HPDE6-E6E7 (cell line): ENCODE measurements at regions not wholly inside any gene's neighbourhood (a gene's known extent, or its start where the extent isn't known, plus 50 kb on each side); places are given as distances from the start of the nearest gene placed in this dataset.
"Not testable (repeated sequence)": the region's sequence is repeated elsewhere in the genome, so short reads cannot be mapped to it uniquely, and the experiment has no call there.

Experiments
- DNase-seq: peaks from one replicate; pipeline ENCODE4 v3.0.0; 2011; ENCODE audit warnings: missing footprints; ENCODE audit errors: extremely low spot score

DNA sequence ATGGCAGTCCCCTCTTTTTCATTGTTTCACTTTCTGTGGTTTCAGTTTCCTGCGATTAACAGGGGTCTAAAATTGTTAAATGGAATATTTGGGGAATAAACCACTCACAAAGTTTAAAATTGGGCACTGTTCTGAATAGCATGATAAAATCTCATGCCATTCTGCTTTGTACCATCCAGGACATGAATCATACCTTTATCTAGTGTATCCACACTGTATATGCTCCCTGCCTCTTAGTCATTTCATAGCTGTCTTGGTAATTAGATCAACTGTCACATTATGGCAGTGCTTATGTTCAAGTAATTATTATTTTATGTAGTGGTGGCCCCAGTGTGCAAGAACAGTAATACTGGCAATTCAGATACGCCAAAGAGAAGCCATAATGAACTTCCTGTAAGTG is 734.5 kb downstream of the ZPLD1 start:
- DNase-seq = peak; percentile 2

DNA sequence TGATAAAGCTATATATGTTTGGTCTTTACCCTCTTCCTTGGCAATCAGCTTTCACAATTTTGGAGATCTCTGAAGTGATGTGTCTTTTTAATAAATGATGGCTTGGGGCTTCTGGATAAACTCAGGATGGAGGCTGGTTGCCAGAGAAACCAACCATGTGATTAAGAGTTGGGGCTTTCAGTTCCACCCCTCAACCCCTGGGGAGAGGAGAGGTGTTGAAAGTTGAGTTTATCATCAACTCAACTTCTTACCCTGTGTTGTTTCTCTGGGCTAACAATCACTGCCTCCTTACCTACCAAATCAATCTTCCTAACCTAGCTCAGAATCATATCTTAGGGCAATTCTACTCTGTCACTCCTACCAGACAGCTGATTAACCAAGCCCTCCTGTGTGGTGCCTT is 735.8 kb downstream of the ZPLD1 start:
- no peak for DNase-seq

DNA sequence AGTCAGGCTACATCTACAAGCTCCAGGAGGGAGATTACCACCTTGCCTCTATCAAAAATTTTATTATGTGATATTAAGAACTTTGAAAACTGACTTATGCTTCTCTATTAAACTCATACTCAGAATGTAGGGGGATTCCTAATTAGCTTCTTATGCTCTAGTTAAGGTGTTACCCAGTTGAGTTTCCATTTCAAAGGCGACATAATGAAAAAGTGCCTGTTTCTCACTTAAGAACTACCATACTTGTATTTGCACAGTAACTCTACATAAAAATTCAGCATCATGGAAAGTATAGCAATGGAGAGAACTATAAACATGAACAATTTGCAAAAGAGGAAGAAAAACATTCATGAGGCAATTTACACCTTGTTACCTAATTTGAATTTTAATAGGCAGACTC is 739.1 kb downstream of the ZPLD1 start:
- DNase-seq = no peak

DNA sequence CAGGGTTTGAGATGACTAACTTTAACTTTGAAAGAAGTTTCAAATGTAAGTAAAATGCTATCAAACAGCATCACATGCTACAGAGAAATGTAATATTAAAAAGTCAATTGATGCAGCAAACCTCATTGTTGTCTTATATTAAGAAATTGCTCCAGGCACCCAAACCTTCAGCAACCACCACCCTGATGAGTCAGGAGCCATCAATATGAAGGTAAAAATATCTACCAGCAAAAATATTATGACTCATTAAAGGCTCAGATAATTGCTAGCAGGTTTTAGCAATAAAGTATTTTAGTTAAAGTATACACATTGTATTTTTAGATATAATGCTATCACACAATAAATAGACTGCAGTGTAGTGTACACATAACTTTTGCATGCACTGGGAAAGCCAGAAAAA is 746.3 kb downstream of the ZPLD1 start:
- peak; percentile 4 for DNase-seq

DNA sequence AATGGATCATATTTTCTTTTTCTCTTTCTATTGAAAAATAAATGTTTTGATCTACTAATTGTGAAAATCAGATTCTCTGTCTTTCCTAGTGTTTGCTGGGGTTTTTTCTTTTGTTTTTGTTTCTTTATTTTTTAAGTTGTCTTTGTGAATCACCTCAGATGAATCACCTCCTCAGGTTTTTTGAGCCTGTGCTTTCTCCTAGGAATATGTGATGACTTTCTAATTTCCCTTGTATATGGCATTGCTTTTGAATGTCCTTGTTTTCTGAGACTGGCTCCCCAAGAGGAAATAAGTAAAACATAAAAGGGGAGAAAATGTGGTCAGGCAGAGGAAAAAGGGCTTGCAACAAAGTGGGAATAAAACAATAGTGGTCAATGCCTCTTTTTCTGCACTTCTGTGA is 750.0 kb downstream of the ZPLD1 start:
- no peak for DNase-seq

DNA sequence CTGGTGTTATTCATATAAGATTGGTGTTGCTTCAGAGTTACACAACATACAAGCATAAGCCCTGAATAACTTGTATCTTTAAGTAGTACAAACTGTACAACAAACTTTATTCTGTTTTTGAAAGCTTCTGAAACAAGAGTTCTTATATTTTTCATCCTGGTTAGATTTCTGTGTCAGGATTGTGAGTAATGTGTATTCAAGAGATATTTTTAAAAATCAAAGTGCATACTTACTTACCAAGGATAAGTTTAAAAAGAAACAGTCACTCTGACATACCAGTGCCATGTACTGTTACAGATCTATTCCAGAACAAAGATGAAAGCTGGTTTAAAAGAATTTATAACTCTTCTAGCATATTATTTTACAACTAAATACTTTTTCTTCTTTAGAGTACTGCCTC is 755.1 kb downstream of the ZPLD1 start:
- DNase-seq = no peak

DNA sequence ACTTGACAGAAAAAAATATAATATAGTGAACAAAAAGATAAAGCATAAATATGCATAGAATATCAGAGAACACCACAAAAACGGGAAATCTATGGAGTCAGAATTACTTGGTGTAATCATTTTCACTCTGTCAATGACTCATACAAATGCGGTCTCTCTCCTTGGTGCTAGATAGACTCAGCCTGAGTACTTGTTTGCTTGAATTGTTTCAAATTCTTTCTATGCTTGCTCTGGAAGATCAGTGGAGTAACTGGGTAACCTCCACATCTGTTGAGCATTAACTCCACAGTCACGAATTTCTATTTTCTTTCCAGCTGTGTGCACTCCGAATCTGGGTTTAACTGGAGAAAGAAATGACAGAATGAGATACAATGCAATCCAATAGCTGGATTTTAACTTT is 760.4 kb downstream of the ZPLD1 start:
- DNase-seq = peak; percentile 8

DNA sequence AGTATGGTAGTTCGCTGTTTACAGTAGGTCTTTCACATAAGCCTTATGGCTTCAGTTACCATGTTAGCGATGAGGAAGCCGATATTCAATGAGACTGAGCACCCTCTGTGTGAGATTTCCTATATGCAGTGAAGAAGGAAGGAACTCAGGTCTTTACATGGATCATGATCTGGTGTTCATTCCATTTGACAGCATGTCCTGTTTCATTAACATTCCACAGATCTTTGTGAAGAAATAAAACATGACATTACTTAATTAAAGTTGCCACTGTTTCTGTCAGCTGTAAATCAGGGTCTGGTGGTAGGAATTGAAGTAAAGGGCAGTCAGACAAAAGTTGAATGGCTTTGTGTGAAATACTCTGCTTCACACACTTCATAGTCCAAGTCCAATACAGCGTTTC is 768.6 kb downstream of the ZPLD1 start:
- DNase-seq = no peak

DNA sequence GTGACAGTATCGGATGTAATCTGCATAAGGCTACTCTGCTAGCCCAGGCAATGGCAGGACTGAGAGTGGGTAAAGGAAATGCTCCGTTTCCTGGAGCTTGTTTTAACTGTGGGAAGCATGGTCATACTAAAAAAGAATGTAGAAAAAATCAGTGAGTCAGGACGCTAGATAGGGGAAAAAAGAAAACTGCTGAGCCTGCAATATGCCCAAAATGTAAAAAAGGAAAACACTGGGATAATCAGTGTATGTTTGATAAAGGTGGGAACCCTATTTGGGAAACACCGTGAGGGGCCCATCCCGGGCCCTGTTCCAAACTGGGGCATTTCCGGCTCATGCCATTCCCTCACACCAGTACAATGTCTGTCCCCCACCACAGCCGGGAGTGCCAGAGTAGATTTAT is 775.8 kb downstream of the ZPLD1 start:
- DNase-seq = no peak

DNA sequence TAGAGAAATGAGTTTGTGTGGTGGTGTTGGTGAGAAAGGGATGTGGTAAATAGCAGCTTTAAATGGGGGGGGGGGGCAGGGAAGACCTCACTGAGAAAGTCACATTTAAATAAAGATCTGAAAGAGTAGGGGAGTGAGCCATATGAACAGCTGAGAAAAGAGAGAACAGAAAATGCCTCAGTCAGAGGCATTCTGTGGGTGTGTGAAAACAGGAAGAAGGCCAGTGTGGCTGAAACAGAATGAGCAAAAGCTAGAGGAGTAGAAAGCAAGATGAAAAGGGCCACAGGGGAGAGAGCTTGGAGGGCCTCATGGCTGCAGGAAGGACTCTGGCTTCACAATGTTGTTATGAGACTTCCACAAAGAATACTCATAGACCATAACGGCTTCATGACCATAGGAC is 783.3 kb downstream of the ZPLD1 start:
- no peak for DNase-seq

DNA sequence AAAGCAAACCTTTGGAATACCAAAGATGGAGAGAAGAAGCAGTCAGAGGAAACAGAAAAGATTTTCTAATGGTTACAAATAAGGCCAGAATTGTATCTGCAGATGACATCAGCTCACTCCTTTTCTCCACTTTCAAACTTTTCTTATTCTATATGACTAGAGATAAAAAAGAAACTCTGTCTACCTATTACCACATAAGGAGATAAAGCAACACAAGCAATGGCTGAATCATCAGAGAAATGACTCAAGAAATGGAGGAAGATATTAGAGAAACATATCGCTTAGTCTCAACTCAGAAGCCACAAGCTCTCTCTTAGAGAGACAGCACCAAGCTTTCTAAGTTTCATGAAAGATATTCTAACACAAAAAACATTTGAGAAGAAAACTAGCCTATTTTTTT is 784.0 kb downstream of the ZPLD1 start:
- DNase-seq = peak; percentile 20

DNA sequence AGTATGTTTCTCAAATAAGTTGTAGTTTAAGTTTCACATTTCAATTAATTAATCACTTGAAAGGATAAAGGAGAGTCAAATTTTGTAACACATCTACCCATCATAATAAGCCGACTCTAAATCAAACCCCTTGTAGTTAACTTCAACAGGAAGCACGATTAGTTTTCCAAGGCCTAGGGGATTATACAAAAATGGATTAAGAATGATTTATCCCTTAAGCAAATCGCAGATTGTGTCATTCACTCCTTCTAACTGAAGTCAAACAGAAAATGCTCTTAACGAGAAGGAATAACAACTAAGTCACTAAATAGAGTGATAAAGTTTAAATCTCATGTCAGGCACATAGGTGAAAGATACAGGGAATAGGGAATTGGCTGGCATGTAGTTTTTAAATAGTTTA is 792.8 kb downstream of the ZPLD1 start:
- no peak for DNase-seq

DNA sequence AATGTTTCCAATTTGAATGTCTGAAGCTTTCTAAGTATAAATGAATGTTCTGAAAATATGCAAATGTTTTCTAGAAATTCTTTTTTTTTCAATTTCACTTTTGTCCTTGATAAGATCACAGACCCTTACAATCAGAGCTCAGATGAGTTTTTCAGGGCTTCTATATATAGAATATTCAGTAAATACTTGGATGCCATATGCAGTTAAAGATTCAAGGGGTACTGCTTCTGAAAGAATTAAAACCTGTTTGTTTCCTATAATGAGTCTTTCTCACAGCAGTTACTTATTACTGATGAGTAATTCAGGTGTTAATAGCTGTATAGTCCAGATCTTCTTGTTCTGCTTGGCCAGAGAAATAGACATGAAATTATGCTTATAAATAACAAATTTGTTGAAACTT is 812.6 kb downstream of the ZPLD1 start:
- no peak for DNase-seq

DNA sequence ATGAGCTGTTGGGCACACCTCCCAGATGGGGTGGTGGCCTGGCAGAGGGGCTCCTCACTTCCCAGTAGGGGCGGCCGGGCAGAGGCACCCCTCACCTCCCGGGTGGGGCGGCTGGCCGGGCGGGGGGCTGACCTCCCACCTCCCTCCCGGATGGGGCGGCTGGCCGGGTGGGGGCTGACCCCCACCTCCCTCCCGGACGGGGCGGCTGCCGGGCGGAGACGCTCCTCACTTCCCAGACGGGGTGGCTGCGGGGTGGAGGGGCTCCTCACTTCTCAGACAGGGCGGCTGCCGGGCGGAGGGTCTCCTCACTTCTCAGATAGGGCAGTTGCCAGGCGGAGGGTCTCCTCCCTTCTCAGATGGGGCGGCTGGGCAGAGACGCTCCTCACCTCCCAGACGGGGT is 820.0 kb downstream of the ZPLD1 start:
- DNase-seq = not testable (repeated sequence)

DNA sequence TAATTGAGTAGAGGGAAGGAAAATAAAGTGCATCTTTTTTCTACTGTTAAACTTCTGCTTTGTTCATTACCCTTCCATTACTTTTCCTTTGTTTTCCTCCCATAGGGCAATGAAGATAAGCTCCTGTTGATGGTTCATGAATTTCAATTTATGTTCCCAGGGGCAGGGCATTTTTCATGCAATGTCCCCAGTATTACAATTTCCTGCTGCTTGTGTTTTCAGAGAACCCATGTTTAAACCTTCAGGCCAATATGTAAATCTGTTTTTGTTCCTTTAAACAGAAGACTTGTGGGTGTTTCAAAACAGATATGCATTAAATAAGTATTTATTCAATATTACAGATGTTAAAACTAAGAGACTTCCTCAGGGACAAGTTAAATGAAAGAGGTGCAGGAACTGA is 834.5 kb downstream of the ZPLD1 start:
- no peak for DNase-seq

DNA sequence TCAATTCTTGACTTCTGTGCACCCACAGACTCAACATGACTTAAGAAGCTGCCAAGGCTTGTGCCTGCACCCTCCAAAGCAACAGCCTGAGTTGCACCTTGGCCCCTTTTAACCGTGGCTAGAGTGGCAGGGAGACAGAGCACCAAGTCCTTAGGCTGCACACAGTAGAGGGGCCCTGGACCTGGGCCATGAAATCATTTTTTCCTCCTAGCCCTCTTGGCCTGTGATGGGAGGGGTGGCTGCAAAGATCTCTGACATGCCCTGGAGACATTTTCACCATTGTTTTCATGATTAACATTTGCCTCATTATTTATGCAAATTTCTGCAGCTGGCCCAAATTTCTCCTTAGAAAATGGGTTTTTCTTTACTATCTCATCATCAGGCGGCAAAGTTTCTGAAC is 836.8 kb downstream of the ZPLD1 start:
- DNase-seq = no peak

DNA sequence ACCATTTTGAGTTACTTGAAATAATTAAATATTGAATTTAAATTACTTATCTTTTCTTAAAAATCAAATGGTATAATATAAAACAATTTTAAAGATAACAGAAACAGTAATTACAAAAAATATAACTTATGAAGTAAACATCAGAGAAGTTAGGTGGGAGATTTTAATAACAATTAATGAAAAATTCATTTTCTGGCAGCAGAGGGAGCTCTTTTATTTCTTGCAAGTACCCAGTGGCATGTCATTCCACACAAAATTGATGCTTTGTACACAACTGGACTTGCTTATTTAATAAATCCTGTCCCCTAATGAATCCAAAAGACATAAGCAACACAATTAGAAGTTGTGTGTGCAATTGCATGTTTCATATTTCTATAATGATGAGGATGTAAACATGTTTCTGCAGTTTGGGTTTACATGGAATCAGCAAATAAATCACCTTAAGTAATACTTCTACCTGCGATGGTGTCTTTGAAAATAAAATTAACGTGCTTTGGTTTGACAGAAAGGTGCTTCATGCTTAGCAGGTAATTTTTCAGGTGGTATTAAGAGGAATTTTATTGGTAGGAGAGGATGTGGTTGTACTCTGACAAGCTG is 861.3 kb downstream of the ZPLD1 start:
- DNase-seq = no peak

DNA sequence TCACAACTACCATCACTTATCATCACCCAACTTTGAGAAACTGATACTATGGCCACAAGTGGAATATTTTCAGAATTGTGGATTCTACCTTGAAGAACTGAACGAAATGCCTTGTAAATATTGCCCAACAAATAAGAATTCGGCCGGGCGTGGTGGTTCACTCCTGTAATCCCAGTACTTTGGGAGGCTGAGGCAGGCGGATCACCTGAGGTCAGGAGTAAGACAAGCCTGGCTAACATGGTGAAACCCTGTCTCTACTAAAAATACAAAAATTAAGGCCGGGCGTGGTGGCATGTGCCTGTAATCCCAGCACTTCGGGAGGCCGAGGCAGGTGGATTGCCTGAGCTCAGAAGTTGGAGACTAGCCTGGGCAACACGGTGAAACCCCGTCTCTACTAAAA is 862.7 kb downstream of the ZPLD1 start:
- not testable (repeated sequence) for DNase-seq

DNA sequence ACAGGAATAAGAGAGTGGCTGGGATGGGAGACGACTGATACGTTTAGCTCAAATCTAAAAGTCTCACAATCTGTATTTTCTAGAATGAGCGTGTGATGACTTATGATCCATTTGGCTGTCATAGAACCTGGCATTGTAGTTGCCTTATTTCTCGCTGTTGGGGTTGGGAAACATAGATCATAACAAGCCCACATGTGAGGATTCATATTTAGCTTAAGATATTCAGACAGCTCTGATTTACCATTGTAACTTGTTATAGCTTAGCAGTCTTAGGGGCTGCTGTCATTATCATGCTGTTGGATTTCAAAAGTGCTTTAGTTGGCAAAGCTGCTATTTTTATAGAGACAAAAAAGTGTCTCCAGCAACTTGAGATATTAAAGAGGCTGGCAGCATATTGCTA is 871.3 kb downstream of the ZPLD1 start:
- DNase-seq = no peak

DNA sequence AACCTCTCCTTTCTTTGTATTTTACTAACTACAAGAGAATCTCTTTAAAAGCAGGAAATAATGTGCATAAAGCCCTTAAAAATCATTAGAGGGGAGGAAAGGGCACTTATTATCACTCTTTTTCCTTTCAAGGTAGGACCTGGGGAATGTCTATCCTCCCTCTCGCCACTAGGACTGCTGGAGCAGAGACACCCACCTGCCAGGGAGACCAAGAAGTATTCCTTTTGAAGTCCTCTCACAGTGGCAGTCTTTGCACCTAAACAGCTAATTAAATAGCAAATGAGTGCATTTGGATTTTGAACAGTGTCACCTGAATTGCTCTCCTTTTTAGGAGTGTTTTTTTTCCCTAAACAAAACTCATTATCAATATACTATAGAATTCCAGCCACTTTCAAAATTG is 874.1 kb downstream of the ZPLD1 start:
- peak; percentile 2 for DNase-seq

DNA sequence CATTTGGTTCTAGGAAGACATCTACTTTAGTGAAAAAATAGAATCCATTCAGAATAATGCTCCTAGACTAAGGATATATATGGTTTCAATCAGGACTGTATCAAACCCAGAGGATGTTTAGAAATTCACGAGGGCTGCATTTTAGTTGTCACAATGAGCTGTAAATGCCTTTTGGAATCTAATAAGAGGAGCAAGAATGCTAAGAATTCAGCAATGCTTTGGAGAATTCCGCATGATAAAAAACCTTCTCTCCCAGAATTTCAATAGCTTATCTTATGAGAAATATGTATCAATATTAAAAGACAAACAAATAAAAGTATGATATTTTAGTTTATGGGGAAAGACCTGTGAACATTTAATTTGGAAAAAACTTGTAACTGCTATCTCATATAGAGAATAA is 885.1 kb downstream of the ZPLD1 start:
- DNase-seq = no peak

DNA sequence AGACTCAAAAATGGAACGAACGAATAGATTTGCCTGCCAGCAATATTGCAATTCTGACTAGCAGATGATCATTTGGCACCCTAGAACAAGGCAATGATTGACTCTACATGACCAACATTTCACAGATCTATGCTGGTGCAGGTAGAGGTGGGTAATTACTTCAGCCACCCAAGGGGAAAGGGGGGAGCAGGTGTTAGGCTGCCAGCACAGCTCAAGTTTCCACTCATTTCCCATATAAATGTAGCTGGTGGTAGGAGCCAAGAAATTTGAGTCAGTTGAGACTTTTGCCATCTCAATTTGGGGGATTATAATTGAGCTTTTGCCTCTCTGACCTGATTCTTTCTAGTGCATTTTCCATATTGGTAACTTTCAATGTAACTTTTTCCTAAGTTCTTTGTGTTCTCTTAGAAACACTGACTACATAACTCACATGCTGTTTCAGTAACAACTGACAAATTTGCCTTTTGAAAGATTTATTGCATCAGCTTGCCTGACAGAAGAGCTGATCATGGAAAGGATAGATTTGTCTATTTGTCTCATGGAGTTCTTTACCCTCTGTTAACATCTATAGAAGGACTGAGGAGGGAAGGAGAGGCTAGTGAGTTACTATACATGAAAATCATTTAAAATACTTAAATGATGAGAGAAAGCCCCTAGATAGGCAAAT is 902.5 kb downstream of the ZPLD1 start:
- DNase-seq = no peak

DNA sequence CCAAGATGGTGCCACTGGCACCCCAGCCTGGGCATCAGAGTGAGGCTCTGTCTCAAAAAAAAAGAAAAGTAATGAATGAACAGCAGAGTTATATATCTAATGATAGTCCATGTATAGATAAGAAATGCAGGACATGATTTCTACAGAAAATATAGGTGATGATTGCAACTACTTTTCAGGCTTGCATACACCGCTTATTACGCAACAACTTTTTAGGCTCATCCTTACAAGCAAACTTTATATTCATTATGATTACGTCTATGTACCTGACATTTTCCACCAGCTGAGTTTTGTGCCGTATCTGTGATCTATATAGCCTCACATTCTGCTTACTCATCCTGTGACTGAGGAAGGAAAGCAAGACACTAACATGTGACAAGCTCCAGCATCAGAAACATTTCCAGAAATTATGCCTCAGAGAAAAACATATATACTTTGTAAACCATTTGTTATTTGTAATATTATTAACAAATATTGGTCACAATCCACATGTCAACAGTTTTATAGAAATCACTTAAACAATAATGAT is 906.3 kb downstream of the ZPLD1 start:
- no peak for DNase-seq

DNA sequence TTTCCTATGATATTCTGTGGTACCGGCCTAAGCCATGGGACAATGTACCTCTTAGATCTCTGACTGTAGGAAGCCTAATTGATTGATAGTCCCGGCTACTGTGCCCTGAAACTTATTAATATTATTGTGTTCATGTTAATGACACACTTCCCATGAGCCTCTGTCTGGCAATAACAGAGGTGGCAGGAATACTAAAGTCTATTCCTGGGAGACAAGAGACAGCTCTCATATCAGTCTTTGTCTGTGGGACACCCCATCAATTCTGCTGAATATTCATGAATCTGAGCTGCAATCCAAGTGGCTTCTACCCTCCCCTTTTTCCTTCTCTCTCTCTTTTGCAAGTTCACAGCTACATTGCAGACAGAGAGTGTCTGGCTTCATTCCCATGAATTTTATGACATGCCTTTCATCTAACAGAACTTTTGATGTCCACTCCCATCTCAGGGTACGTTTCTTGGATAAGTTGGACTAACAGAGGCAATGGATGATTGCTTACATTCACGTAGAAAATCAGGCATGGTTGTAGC is 907.5 kb downstream of the ZPLD1 start:
- no peak for DNase-seq
